ENCODE measurements at regions not wholly inside any gene's neighbourhood (a gene's known extent, or its start where the extent isn't known, plus 50 kb on each side); places are given as distances from the start of the nearest gene placed in this dataset.

DNA sequence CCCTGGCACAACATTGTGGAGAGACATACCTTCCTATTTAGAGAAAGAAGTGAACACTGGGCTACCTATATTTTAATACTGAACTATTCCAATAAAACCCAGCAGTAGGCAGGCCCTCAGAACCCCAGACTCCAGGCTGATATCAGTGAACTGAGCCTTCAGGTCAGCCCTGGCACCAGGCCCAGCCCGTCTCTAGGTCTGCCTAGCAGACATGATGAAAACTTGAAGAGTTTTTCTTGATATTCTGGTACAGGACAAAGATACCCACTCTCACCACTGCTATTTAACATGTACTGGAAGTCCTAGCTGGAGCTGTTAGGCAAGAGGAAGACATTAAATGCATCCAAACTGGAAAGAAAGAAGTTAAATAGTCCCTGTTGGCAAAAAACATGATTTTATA lies 396.6 kb upstream of the SPRY2 start:
- H3K36me3 ChIP-seq (ENCODE audit: insufficient read depth, low read length), result no peaks in the 10 kb centered on the region
- DNase-seq (ENCODE audit: insufficient read length, low spot score, missing footprints), result no peak
- no peaks in the 10 kb centered on the region for H4K20me1 ChIP-seq (ENCODE audit: insufficient read depth, low read length)
- H3K27me3 ChIP-seq (ENCODE audit: insufficient read depth, low read length), result no peaks in the 10 kb centered on the region
- H3K9me3 ChIP-seq (ENCODE audit: low read depth, low read length), result no peaks in the 10 kb centered on the region
- H3K4me2 ChIP-seq (ENCODE audit: insufficient read depth, low read length), result no peak overlapping the region
- no peaks in the 10 kb centered on the region for H3K79me2 ChIP-seq (ENCODE audit: insufficient read depth, low read length)
- H3K27ac ChIP-seq (ENCODE audit: low read depth, low read length), result no peak overlapping the region
- H3K4me3 ChIP-seq (ENCODE audit: insufficient read depth, low read length), result no peak overlapping the region
- H3K4me1 ChIP-seq (ENCODE audit: insufficient read depth, low read length), result no peaks in the 10 kb centered on the region
- H2AFZ ChIP-seq (ENCODE audit: low read length), result no peak overlapping the region
- TF ChIP-seq, protein P1, sequence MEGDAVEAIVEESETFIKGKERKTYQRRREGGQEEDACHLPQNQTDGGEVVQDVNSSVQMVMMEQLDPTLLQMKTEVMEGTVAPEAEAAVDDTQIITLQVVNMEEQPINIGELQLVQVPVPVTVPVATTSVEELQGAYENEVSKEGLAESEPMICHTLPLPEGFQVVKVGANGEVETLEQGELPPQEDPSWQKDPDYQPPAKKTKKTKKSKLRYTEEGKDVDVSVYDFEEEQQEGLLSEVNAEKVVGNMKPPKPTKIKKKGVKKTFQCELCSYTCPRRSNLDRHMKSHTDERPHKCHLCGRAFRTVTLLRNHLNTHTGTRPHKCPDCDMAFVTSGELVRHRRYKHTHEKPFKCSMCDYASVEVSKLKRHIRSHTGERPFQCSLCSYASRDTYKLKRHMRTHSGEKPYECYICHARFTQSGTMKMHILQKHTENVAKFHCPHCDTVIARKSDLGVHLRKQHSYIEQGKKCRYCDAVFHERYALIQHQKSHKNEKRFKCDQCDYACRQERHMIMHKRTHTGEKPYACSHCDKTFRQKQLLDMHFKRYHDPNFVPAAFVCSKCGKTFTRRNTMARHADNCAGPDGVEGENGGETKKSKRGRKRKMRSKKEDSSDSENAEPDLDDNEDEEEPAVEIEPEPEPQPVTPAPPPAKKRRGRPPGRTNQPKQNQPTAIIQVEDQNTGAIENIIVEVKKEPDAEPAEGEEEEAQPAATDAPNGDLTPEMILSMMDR (IDR thresholded peaks at IDR 0.05; ENCODE audit: extremely low read depth, low read depth, low read length), result no peak

- Histone ChIP-seq H3K4me2 (ENCODE audit: insufficient read depth, low read length) (no peak overlapping the region), H3K27ac (ENCODE audit: low read depth, low read length) (no peak overlapping the region), H3K4me1 (ENCODE audit: insufficient read depth, low read length) (no peaks in the 10 kb centered on the region), H3K36me3 (ENCODE audit: insufficient read depth, low read length) (no peaks in the 10 kb centered on the region), H3K9me3 (ENCODE audit: low read depth, low read length) (no peaks in the 10 kb centered on the region), H3K27me3 (ENCODE audit: insufficient read depth, low read length) (no peaks in the 10 kb centered on the region), H2AFZ (ENCODE audit: low read length) (no peak overlapping the region), H3K4me3 (ENCODE audit: insufficient read depth, low read length) (no peak overlapping the region), H3K79me2 (ENCODE audit: insufficient read depth, low read length) (no peaks in the 10 kb centered on the region), H4K20me1 (ENCODE audit: insufficient read depth, low read length) (no peaks in the 10 kb centered on the region)
- TF ChIP-seq, protein P1 (IDR thresholded peaks at IDR 0.05; ENCODE audit: extremely low read depth, low read depth, low read length), result no peak
- DNase-seq (ENCODE audit: insufficient read length, low spot score, missing footprints), result no peak
Observed at GRCh38 chr13:80727321-80727975, 386.5 kb upstream of the SPRY2 start.

DNA sequence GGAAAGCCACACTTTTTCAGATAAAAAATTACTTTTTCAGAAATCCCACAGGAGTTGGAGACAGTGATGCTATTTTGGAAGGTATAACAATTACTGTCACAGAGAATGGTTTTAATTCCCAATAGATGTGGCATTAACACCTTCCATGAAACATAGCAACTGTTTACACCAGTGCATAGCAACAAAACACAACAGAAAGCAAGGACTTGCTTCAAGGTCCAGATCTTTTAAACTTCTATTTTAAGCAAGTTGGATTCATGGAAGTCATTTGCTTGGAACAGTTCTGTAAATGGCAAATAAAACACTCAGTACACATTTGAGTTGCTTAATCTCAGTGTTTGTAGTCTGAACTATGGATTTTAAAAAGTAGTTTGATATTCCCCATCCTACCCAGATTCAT lies 385.9 kb upstream of the SPRY2 start:
- Histone ChIP-seq H3K27ac (ENCODE audit: low read depth, low read length) (no peak overlapping the region), H3K36me3 (ENCODE audit: insufficient read depth, low read length) (no peaks in the 10 kb centered on the region), H4K20me1 (ENCODE audit: insufficient read depth, low read length) (no peaks in the 10 kb centered on the region), H3K4me1 (ENCODE audit: insufficient read depth, low read length) (no peaks in the 10 kb centered on the region), H3K4me3 (ENCODE audit: insufficient read depth, low read length) (no peak overlapping the region), H3K27me3 (ENCODE audit: insufficient read depth, low read length) (no peaks in the 10 kb centered on the region), H2AFZ (ENCODE audit: low read length) (no peak overlapping the region), H3K79me2 (ENCODE audit: insufficient read depth, low read length) (no peaks in the 10 kb centered on the region), H3K4me2 (ENCODE audit: insufficient read depth, low read length) (no peak overlapping the region), H3K9me3 (ENCODE audit: low read depth, low read length) (no peaks in the 10 kb centered on the region)
- no peak for DNase-seq (ENCODE audit: insufficient read length, low spot score, missing footprints)
- TF ChIP-seq, protein P1 (IDR thresholded peaks at IDR 0.05; ENCODE audit: extremely low read depth, low read depth, low read length), result no peak

- TF ChIP-seq, protein P1 (IDR thresholded peaks at IDR 0.05; ENCODE audit: extremely low read depth, low read depth, low read length), result no peak
- DNase-seq (ENCODE audit: insufficient read length, low spot score, missing footprints), result no peak
Observed at GRCh38 chr13:80721689-80722088, 380.8 kb upstream of the SPRY2 start.

More at GRCh38 chr13:80721689-80722088, 380.8 kb upstream of the SPRY2 start:
- Histone ChIP-seq H3K27me3 (ENCODE audit: insufficient read depth, low read length) (no peaks in the 10 kb centered on the region), H3K27ac (ENCODE audit: low read depth, low read length) (no peak overlapping the region), H3K4me3 (ENCODE audit: insufficient read depth, low read length) (no peak overlapping the region), H3K79me2 (ENCODE audit: insufficient read depth, low read length) (no peaks in the 10 kb centered on the region), H3K9me3 (ENCODE audit: low read depth, low read length) (no peaks in the 10 kb centered on the region), H4K20me1 (ENCODE audit: insufficient read depth, low read length) (no peaks in the 10 kb centered on the region), H3K36me3 (ENCODE audit: insufficient read depth, low read length) (no peaks in the 10 kb centered on the region), H3K4me2 (ENCODE audit: insufficient read depth, low read length) (no peak overlapping the region), H2AFZ (ENCODE audit: low read length) (no peak overlapping the region), H3K4me1 (ENCODE audit: insufficient read depth, low read length) (no peaks in the 10 kb centered on the region)

All from osteoblast (primary cell).